ENCODE measurements at regions not wholly inside any gene's neighbourhood (a gene's known extent, or its start where the extent isn't known, plus 50 kb on each side); places are given as distances from the start of the nearest gene placed in this dataset.

- H4K91ac ChIP-seq (replicated peaks; ENCODE audit: insufficient read length, low read length): no peak overlapping the region
- H2AFZ ChIP-seq (ENCODE audit: low read length): no peak overlapping the region
- FAIRE-seq (no peak), DNase-seq (ENCODE audit: low read depth in 1 of 2, low spot score in 2 of 2) (no peak)
- H2AK5ac ChIP-seq (ENCODE audit: low read depth, low read length): no peak overlapping the region
- H3K9me3 ChIP-seq (ENCODE audit: insufficient read depth in 2 of 2, low read depth in 1 of 2, low read length in 1 of 2): no peaks in the 10 kb centered on the region
- H4K5ac ChIP-seq (ENCODE audit: insufficient read length, low read depth, low read length): no peak overlapping the region
- no peak overlapping the region for H2BK5ac ChIP-seq (ENCODE audit: low read depth, low read length)
- no peak overlapping the region for H4K8ac ChIP-seq (ENCODE audit: extremely low read depth, insufficient read depth, low read length)
- no peak overlapping the region for H3K18ac ChIP-seq (ENCODE audit: extremely low read depth, low read length)
- no peak overlapping the region for H3K23ac ChIP-seq (ENCODE audit: insufficient read length)
- no peak overlapping the region for H3K56ac ChIP-seq (replicated peaks; ENCODE audit: insufficient read length, low read depth, low read length)
- no peaks in the 10 kb centered on the region for H3K79me1 ChIP-seq (ENCODE audit: low read depth, low read length)
- 88% methylated on average over 3 of the region's 3 CpGs; no CpG with 5 or more reads in 1 of the 2 experiments for WGBS, 2 experiments (ENCODE audit: extremely low coverage in 1 of 2, insufficient coverage in 1 of 2, insufficient read length in 1 of 2, insufficient replicate concordance in 2 of 2, low coverage in 1 of 2, low lambda C conversion rate in 2 of 2, missing lambda C conversion rate in 1 of 2)
- H2BK12ac ChIP-seq (ENCODE audit: low read depth, low read length): no peak overlapping the region
- H3K23me2 ChIP-seq (ENCODE audit: low read depth, low read length): no peaks in the 10 kb centered on the region
- H3K27me3 ChIP-seq (replicated peaks in 1 of 4; ENCODE audit: control insufficient read depth in 3 of 4, extremely low read depth in 1 of 4, insufficient read depth in 3 of 4, low read length in 3 of 4): no peaks in the 10 kb centered on the region
- H3K9ac ChIP-seq (replicated peaks in 1 of 4; ENCODE audit: extremely low read depth in 1 of 4, low read depth in 3 of 4, low read length in 3 of 4): no peak overlapping the region
- H3K4me1 ChIP-seq (replicated peaks in 1 of 4; ENCODE audit: control insufficient read depth in 3 of 4, insufficient read depth in 4 of 4, low read length in 3 of 4): no peaks in the 10 kb centered on the region
- no peaks in the 10 kb centered on the region for H3K36me3 ChIP-seq (ENCODE audit: control insufficient read depth in 2 of 4, insufficient read depth in 4 of 4, low read length in 3 of 4)
- no peaks in the 10 kb centered on the region for H4K20me1 ChIP-seq (replicated peaks in 1 of 2; ENCODE audit: control insufficient read depth in 1 of 2, insufficient read depth in 2 of 2, low read length in 2 of 2)
- H2BK20ac ChIP-seq (ENCODE audit: low read length): no peak overlapping the region
- H3K4me3 ChIP-seq (ENCODE audit: extremely low read depth in 1 of 4, insufficient read depth in 2 of 4, low read depth in 3 of 4, low read length in 4 of 4): no peak overlapping the region
- no peak overlapping the region for H2BK15ac ChIP-seq (ENCODE audit: low read length)
- H3K27ac ChIP-seq (ENCODE audit: low read depth, low read length): no peak overlapping the region
- no peaks in the 10 kb centered on the region for H3K79me2 ChIP-seq (ENCODE audit: control insufficient read depth in 1 of 2, insufficient read depth in 2 of 2, low read length in 2 of 2)
- no peak overlapping the region for H3K4ac ChIP-seq (replicated peaks; ENCODE audit: insufficient read length, low read depth, low read length)
- no peak overlapping the region for H2BK120ac ChIP-seq (replicated peaks; ENCODE audit: low read depth, low read length)
- CTCF ChIA-PET (ENCODE audit: partially characterized antibody): no interaction called here
- no peak overlapping the region for H3K14ac ChIP-seq (ENCODE audit: insufficient read length)
- H3K4me2 ChIP-seq (ENCODE audit: insufficient read depth in 1 of 2, low read depth in 2 of 2, low read length in 2 of 2): no peak overlapping the region
- POLR2A ChIA-PET (ENCODE audit: partially characterized antibody): no interaction called here
- TF ChIP-seq NRF1 (IDR thresholded peaks at IDR 0.05; ENCODE audit: low read depth, low read length) (no peak), TAF7 (optimal IDR thresholded peaks at IDR 0.05; ENCODE audit: borderline replicate concordance, low read depth, low read length) (no peak), CREB1 (IDR thresholded peaks at IDR 0.05) (no peak), TEAD4 (IDR thresholded peaks at IDR 0.05; ENCODE audit: low read depth, low read length) (no peak), RXRA (IDR thresholded peaks at IDR 0.05; ENCODE audit: insufficient read depth, low read depth, low read length) (no peak), BACH1 (IDR thresholded peaks at IDR 0.05; ENCODE audit: low read length) (no peak), POU5F1 (IDR thresholded peaks at IDR 0.05; ENCODE audit: low read depth, low read length) (no peak), KDM4A (IDR thresholded peaks at IDR 0.05; ENCODE audit: low read depth, low read length, severe bottlenecking) (no peak), RBBP5 (IDR thresholded peaks at IDR 0.05; ENCODE audit: borderline replicate concordance, low read depth, low read length) (no peak), BCL11A (IDR thresholded peaks at IDR 0.05; ENCODE audit: low read depth in 2 of 2, low read length in 2 of 2) (no peak), HDAC2 (IDR thresholded peaks at IDR 0.05; ENCODE audit: borderline replicate concordance in 1 of 2, low read depth in 2 of 2, low read length in 2 of 2) (no peak), EP300 (IDR thresholded peaks at IDR 0.05; ENCODE audit: borderline replicate concordance in 1 of 2, low read depth in 2 of 2, low read length in 2 of 2) (no peak), FOSL1 (IDR thresholded peaks at IDR 0.05; ENCODE audit: insufficient read depth, low read depth, low read length) (no peak), MAX (IDR thresholded peaks at IDR 0.05) (no peak), SAP30 (IDR thresholded peaks at IDR 0.05; ENCODE audit: insufficient read depth, insufficient replicate concordance, low read length) (no peak)
Measured at GRCh38 chr12:83575326-83575725, 888.6 kb downstream of the TMTC2 start.

All from H1 (cell line).